SK-N-SH (cell line): ENCODE measurements at regions not wholly inside any gene's neighbourhood (a gene's known extent, or its start where the extent isn't known, plus 50 kb on each side); places are given as distances from the start of the nearest gene placed in this dataset.

Source experiments
- CTCF ChIP-seq: fragments of 200-600 bp; sonication (generic); IDR thresholded peaks from 2 replicates; pipeline ENCODE4 v1.6.1; 2017; ENCODE audit warnings: antibody characterized with exemption, mild to moderate bottlenecking, moderate library complexity
- SIN3A ChIP-seq: IDR thresholded peaks from 2 replicates; pipeline ENCODE4 v1.6.1; 2012; ENCODE audit warnings: low read depth, mild to moderate bottlenecking, low read length, moderate library complexity, borderline replicate concordance

GRCh38 chr20:40354880-40355279, 334.2 kb downstream of the MAFB start:
- no peak for TF ChIP-seq CTCF
- no peak for TF ChIP-seq SIN3A
